Hepatocyte (in vitro differentiated cells): ENCODE measurements at regions not wholly inside any gene's neighbourhood (a gene's known extent, or its start where the extent isn't known, plus 50 kb on each side); places are given as distances from the start of the nearest gene placed in this dataset.
"Not testable (repeated sequence)": the region's sequence is repeated elsewhere in the genome, so short reads cannot be mapped to it uniquely, and the experiment has no call there.

Source experiments
- DNase-seq: peaks from one replicate; pipeline ENCODE4 v3.0.0-alpha.2; 2016; ENCODE audit warnings: low spot score
- H2AFZ ChIP-seq: fragments of 200-600 bp; sonication (generic); 2 replicates; pipeline ENCODE4 v1.6.0; 2016; ENCODE audit warnings: antibody characterized with exemption, mild to moderate bottlenecking
- H3K27ac ChIP-seq: fragments of 200-600 bp; sonication (generic); 2 replicates; pipeline ENCODE4 v1.5.1; 2016; ENCODE audit warnings: mild to moderate bottlenecking
- H3K27me3 ChIP-seq: fragments of 200-600 bp; sonication (generic); 2 replicates; pipeline ENCODE4 v1.6.1; 2016
- H3K36me3 ChIP-seq: fragments of 200-600 bp; sonication (generic); replicated peaks from 2 replicates; pipeline ENCODE4 v1.5.1; 2016; ENCODE audit warnings: low read depth; ENCODE audit not compliant: insufficient read depth
- H3K4me1 ChIP-seq: fragments of 200-600 bp; sonication (generic); 2 replicates; pipeline ENCODE4 v1.5.1; 2016; ENCODE audit warnings: mild to moderate bottlenecking, moderate library complexity; ENCODE audit not compliant: insufficient read depth
- H3K4me2 ChIP-seq: fragments of 200-600 bp; sonication (generic); 2 replicates; pipeline ENCODE4 v1.6.0; 2016
- H3K4me3 ChIP-seq: fragments of 200-600 bp; sonication (generic); 2 replicates; pipeline ENCODE4 v1.5.1; 2016; ENCODE audit warnings: mild to moderate bottlenecking
- H3K79me2 ChIP-seq: fragments of 200-600 bp; sonication (generic); 2 replicates; pipeline ENCODE4 v1.6.0; 2017; ENCODE audit warnings: mild to moderate bottlenecking
- H3K9me2 ChIP-seq: fragments of 200-600 bp; sonication (generic); replicated peaks from 2 replicates; pipeline ENCODE4 v1.6.0; 2017; ENCODE audit warnings: mild to moderate bottlenecking; ENCODE audit not compliant: insufficient read depth
- H3K9me3 ChIP-seq: fragments of 200-600 bp; sonication (generic); 2 replicates; pipeline ENCODE4 v1.5.1; 2016; ENCODE audit warnings: low read depth, mild to moderate bottlenecking
- H4K20me1 ChIP-seq: fragments of 200-600 bp; sonication (generic); 2 replicates; pipeline ENCODE4 v1.6.0; 2016; ENCODE audit warnings: mild to moderate bottlenecking; ENCODE audit not compliant: insufficient read depth, poor library complexity, severe bottlenecking
- CTCF ChIP-seq: fragments of 200-600 bp; sonication (generic); IDR thresholded peaks from 2 replicates; pipeline ENCODE4 v1.5.1; 2016; ENCODE audit warnings: antibody characterized with exemption, mild to moderate bottlenecking; ENCODE audit not compliant: poor library complexity
- EZH2 ChIP-seq: fragments of 200-600 bp; sonication (generic); IDR thresholded peaks from 2 replicates; pipeline ENCODE4 v1.6.1; 2016; ENCODE audit warnings: antibody characterized with exemption, mild to moderate bottlenecking, borderline replicate concordance
- EZH2phosphoT487 ChIP-seq: fragments of 200-600 bp; sonication (generic); IDR thresholded peaks from one replicate; pipeline ENCODE4 v1.6.1; 2018; ENCODE audit warnings: antibody characterized with exemption, mild to moderate bottlenecking, low read depth, moderate library complexity; ENCODE audit not compliant: unreplicated experiment, severe bottlenecking
- WGBS: methylation state at CpG from one replicate; pipeline ENCODE4 v1.1.6; 2016; ENCODE audit warnings: low lambda C conversion rate; ENCODE audit errors: missing lambda C conversion rate; 5-methylcytosine and 5-hydroxymethylcytosine counted together

GRCh38 chr5:124910354-124911016 is 164.0 kb upstream of the ZNF608 start:
- no peaks in the 10 kb centered on the region for H3K27me3 ChIP-seq
- H3K4me1 ChIP-seq = peaks cover 34% of the 10 kb centered on the region
- no peak overlapping the region for H3K27ac ChIP-seq
- no peak overlapping the region for H3K4me2 ChIP-seq
- H3K9me3 ChIP-seq = no peaks in the 10 kb centered on the region
- DNase-seq = no peak
- TF ChIP-seq EZH2 (no peak), CTCF (no peak), EZH2phosphoT487 (no peak)
- no peak overlapping the region for H2AFZ ChIP-seq
- no peaks in the 10 kb centered on the region for H4K20me1 ChIP-seq
- no peaks in the 10 kb centered on the region for H3K79me2 ChIP-seq
- no peaks in the 10 kb centered on the region for H3K36me3 ChIP-seq
- 91% methylated on average over 3 of the region's 3 CpGs for WGBS
- no peak overlapping the region for H3K4me3 ChIP-seq
- H3K9me2 ChIP-seq = no peaks in the 10 kb centered on the region

GRCh38 chr5:124912638-124913328 is 166.3 kb upstream of the ZNF608 start:
- Histone ChIP-seq H3K79me2 (no peaks in the 10 kb centered on the region), H3K27ac (no peak overlapping the region), H3K9me3 (no peaks in the 10 kb centered on the region), H3K36me3 (no peaks in the 10 kb centered on the region), H3K27me3 (no peaks in the 10 kb centered on the region), H3K4me1 (peaks cover 16% of the 10 kb centered on the region), H3K4me2 (no peak overlapping the region), H4K20me1 (no peaks in the 10 kb centered on the region), H2AFZ (no peak overlapping the region), H3K9me2 (no peaks in the 10 kb centered on the region), H3K4me3 (no peak overlapping the region)
- TF ChIP-seq EZH2 (no peak), CTCF (no peak), EZH2phosphoT487 (no peak)
- DNase-seq = no peak
- WGBS = 96% methylated on average over 20 of the region's 20 CpGs

GRCh38 chr5:124913329-124913653 is 166.9 kb upstream of the ZNF608 start:
- no peaks in the 10 kb centered on the region for H4K20me1 ChIP-seq
- no peak for DNase-seq
- no peak overlapping the region for H3K4me2 ChIP-seq
- H3K4me1 ChIP-seq = peaks cover 12% of the 10 kb centered on the region
- H3K27me3 ChIP-seq = no peaks in the 10 kb centered on the region
- no peaks in the 10 kb centered on the region for H3K79me2 ChIP-seq
- 92% methylated on average over 2 of the region's 2 CpGs for WGBS
- H3K9me3 ChIP-seq = no peaks in the 10 kb centered on the region
- H3K36me3 ChIP-seq = no peaks in the 10 kb centered on the region
- H3K27ac ChIP-seq = no peak overlapping the region
- H3K4me3 ChIP-seq = no peak overlapping the region
- TF ChIP-seq EZH2phosphoT487 (no peak), EZH2 (no peak), CTCF (no peak)
- no peak overlapping the region for H2AFZ ChIP-seq
- H3K9me2 ChIP-seq = no peaks in the 10 kb centered on the region

DNA sequence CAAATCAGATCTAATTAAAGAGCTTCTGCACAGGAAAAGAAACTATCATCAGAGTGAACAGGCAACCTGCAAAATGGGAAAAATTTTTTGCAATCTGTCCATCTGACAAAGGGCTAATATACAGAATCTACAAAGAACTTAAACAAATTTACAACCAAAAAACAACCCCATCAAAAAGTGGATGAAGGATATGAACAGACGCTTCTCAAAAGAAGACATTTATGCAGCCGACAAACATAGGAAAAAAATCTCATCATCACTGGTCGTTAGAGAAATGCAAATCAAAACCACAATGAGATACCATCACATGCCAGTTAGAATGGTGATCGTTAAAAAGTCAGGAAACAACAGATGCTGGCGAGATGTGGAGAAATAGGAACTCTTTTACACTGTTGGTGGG is 169.9 kb upstream of the ZNF608 start:
- not testable (repeated sequence) for H3K9me2 ChIP-seq, H3K4me2 ChIP-seq, H3K9me3 ChIP-seq, H3K36me3 ChIP-seq, H3K4me3 ChIP-seq, H2AFZ ChIP-seq, H3K79me2 ChIP-seq, H3K27me3 ChIP-seq, H3K27ac ChIP-seq, H4K20me1 ChIP-seq, H3K4me1 ChIP-seq, DNase-seq
- WGBS = 72% methylated on average over 5 of the region's 5 CpGs
